Fibroblast of skin of left quadriceps (primary cell): ENCODE measurements at regions not wholly inside any gene's neighbourhood (a gene's known extent, or its start where the extent isn't known, plus 50 kb on each side); places are given as distances from the start of the nearest gene placed in this dataset.
A peak's percentile ranks its signal among the peaks of the same experiment; 100 is the strongest.

Source experiments
- DNase-seq, 2 experiments: peaks; one replicate each; pipeline ENCODE4 v3.0.0-alpha.2; 2013; ENCODE audit warnings: low read depth in 2 of 2

- no peak for DNase-seq
Observed at GRCh38 chr2:20560011-20560410, 90.9 kb downstream of the HS1BP3 start.

DNA sequence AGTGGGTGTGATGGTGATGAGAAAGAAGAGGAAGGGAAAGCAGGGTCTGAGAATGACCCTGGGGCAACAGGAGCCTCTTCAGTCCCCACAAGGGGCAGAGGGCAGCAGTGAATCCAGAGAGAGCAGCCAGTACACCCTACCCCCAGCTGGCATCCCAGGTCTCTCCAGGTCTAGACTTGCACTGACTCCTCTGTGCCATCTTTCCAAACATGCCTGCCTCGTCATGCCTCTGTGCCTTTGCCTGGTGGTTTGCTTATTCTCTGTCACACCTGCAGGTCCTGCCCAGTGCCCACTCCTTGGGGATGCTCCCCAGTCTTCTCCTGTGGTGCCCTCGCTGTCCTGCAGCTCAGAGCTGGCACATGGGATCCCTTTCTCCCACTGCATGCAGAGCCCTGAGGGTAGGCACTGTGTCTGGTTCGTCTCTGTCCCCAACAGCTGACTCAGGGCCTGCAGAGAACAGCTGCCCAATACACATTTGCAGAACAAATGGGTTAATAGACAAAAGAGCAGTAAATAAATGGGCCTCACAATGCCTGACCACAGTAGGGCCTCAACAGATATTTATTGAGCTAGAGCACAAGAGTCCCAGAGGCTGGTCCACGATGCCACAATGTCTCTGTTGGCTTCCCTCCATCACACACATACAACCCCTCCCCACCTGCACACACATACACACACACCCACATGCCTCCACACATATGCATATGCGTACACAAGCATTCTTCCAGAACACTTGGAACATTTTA, 89.8 kb downstream of the HS1BP3 start:
- DNase-seq: no peak

- peak; percentile 85 to 86 for DNase-seq
Observed at GRCh38 chr2:20561637-20562454, 89.1 kb downstream of the HS1BP3 start.

DNA sequence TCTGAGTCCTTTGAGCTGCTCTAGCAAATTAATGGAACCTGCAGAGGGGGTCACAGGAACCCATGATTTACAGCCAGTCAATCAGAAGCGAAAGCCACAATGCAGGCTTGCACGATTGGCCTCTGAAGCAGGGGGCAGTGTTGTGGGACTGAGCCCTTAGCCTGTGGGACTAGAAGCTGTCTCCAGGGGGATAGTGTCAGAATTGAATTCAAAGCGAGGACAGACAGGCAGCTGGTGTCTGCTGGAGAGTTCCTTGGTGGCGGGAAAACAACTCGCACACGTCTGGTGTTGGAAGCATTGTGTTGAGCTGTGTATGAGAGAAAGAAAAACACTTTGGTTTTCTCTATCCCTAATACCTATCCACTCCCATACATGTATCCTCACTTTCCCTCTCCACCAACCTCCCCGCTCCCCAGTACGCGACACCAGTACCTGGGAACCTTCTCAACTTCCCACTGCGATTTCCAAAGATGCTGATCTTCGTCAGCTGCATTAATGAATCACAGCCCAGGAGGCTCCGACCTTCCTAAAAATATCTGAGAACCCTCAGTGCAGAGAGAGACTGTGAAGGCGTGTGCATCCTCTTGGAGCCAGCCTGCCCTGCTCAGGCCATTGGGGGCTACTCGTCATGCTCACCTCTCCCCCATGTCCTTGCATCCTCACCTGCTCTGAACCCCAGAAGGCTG, 88.2 kb downstream of the HS1BP3 start:
- DNase-seq: no peak

DNA sequence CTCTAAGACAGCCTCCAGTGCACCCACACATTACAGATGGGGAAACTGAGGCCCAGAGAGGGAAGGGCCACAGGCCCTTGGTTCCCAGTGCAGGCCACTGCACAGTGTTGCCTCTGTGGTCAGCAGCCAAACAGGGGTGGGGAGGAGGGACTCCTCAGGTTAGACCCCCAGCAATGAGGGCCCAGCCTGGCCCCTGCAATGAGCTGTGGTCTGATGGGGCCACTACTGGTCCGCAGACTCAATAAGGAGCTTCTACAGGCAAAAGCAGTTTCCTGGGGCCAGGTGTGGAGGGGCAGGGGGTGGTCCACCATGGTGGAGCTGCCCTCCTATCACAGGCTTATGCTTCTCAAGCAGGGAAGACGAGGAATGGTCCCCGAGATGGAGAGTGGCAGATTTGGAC, 87.6 kb downstream of the HS1BP3 start:
- no peak for DNase-seq

DNA sequence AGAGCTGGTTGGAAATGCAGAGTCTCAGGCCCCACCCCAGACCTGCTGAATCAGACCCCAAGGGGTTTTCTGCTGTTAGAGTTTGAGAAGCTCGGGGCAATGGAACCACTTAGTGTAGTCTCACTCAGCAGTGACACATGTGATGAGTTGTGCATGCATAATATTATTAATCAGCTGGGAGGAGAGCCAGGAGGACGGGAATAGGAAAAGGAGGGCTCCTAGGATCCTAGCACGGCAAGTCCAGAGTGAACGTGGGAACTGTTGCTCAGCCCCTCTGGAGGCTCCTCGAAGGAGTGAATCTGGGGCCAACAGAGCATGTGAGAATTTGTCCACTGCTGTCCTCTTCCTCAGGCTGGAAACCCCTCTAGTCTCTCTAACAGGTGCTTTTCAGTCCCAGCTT, 87.1 kb downstream of the HS1BP3 start:
- peak; percentile 37 to 53 for DNase-seq

DNA sequence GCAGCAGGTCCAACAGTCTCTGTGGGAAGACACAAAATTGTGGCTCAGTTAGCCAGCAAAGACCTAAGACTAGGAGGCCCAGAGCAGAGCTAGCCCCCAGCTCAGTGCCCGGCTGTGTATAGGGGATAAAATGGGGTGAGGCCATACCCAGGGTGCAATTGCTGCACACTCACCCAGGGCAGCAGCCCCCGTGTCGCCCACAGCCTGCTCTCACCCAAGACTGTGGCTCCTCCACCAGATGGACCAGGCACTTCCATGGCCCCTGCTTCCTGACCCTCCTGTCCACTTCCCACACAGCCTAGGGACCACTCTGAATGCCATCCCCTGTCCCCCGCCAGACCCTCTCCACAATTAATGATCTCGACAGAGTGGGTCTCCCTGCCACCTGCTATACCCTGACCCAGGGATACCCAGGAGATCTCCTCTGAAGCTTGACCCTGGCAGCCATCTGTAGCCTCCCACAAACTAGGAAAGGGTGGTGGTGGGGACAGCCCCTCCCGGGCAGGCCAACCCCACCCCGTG, 85.7 kb downstream of the HS1BP3 start:
- DNase-seq: no peak

- no peak for DNase-seq
Observed at GRCh38 chr2:20565623-20566236, 85.2 kb downstream of the HS1BP3 start.

GRCh38 chr2:20566331-20566730, 84.6 kb downstream of the HS1BP3 start:
- no peak for DNase-seq

DNA sequence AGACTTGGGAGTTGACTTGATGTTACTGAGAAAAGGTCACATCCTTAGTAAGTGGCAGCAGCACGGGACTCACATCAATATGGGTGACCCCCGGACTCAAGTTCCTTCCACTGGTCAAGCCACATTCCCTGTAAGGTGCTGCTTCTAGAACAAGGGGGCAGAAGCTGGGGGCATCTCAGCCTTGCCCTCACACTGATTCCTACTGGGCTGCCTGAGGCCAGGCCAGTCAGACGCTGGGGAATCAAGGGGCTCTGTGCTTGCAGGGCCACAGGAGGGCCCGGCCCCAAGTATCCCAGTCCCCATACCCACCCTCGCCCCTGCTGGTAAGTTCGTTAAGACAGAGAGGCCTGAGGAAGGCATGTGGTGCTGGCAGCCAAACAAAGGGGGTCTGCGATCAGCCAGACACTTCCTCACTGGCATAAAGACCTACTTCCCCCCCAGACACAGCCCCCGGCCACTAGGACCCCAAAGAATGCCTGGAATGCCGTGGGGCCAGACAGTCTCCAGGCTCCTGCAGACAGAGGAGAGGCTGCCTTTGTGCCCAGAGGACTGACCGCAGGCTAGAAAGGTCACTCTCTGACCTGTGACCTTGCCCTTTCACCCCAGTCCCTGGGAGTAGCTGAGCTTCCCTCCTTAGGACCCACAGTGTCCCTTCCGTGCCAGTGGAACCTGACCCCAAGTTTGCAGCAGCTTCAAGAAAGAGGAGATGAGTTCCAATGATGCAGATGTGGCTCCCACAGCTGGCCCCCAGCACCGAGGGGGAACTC, 83.6 kb downstream of the HS1BP3 start:
- no peak for DNase-seq
